ENCODE measurements at regions not wholly inside any gene's neighbourhood (a gene's known extent, or its start where the extent isn't known, plus 50 kb on each side); places are given as distances from the start of the nearest gene placed in this dataset.

GRCh38 chr22:47280301-47280700 lies 517.9 kb downstream of the TBC1D22A start:
- H3K9ac ChIP-seq = no peak overlapping the region
- H3K79me2 ChIP-seq (ENCODE audit: insufficient read depth) = no peaks in the 10 kb centered on the region
- H3K36me3 ChIP-seq (ENCODE audit: low read depth) = no peaks in the 10 kb centered on the region
- in situ Hi-C loops (cut with MboI) = no loop called here
- no peak overlapping the region for H2AFZ ChIP-seq
- no peaks in the 10 kb centered on the region for H3K4me1 ChIP-seq (ENCODE audit: insufficient read depth)
- no peak overlapping the region for H3K4me3 ChIP-seq
- no peaks in the 10 kb centered on the region for H4K20me1 ChIP-seq (ENCODE audit: insufficient read depth)
- peaks cover 15% of the 10 kb centered on the region; the same call in 1 of the 2 replicates for H3K27me3 ChIP-seq (replicated peaks; ENCODE audit: insufficient read depth)
- 32% methylated on average over 6 of the region's 6 CpGs for WGBS, 2 experiments (ENCODE audit: low coverage in 1 of 2, low lambda C conversion rate in 2 of 2, missing lambda C conversion rate in 2 of 2)
- H3K9me2 ChIP-seq (ENCODE audit: insufficient read depth) = no peaks in the 10 kb centered on the region
- no peak overlapping the region for H3K4me2 ChIP-seq (ENCODE audit: unreplicated experiment)
- no peak overlapping the region for H3K27ac ChIP-seq
- H3K9me3 ChIP-seq (ENCODE audit: low read depth) = no peaks in the 10 kb centered on the region
- no peak for DNase-seq
- H3F3A ChIP-seq (ENCODE audit: insufficient read depth) = no peaks in the 10 kb centered on the region
- no peak for TF ChIP-seq EZH2phosphoT487 (IDR thresholded peaks at IDR 0.05; ENCODE audit: insufficient read depth, low read depth)
- no peak for TF ChIP-seq EZH2 (IDR thresholded peaks at IDR 0.05; ENCODE audit: insufficient read depth, poor library complexity, severe bottlenecking)

DNA sequence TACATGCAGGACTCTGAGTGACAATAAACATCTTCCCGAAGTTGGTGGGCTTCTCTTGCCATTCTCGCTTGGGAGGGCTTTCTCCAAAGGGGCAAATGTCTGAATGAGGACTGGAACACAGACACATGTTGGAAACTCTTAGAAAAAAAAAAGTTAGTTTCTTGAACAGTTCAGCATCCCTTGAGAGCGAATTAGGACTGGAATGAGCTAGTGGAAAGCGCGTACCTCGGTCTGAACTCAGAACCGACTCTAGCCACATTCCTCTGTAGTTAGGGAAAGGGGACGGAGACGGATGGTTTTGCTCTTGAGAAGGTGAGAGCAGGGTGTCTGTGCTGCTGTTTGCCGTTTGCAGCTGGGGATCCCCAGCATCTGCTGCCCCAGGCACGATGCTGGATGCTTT lies 517.3 kb downstream of the TBC1D22A start:
- H3K79me2 ChIP-seq (ENCODE audit: insufficient read depth) = no peaks in the 10 kb centered on the region
- no peaks in the 10 kb centered on the region for H3F3A ChIP-seq (ENCODE audit: insufficient read depth)
- no peaks in the 10 kb centered on the region for H4K20me1 ChIP-seq (ENCODE audit: insufficient read depth)
- H3K9me2 ChIP-seq (ENCODE audit: insufficient read depth) = no peaks in the 10 kb centered on the region
- no peak overlapping the region for H3K4me2 ChIP-seq (ENCODE audit: unreplicated experiment)
- peaks cover 15% of the 10 kb centered on the region; the same call in 1 of the 2 replicates for H3K27me3 ChIP-seq (replicated peaks; ENCODE audit: insufficient read depth)
- no peak overlapping the region for H3K27ac ChIP-seq
- in situ Hi-C loops (cut with MboI) = no loop called here
- TF ChIP-seq EZH2phosphoT487 (IDR thresholded peaks at IDR 0.05; ENCODE audit: insufficient read depth, low read depth) (no peak), EZH2 (IDR thresholded peaks at IDR 0.05; ENCODE audit: insufficient read depth, poor library complexity, severe bottlenecking) (no peak)
- no peak for DNase-seq
- H2AFZ ChIP-seq = no peak overlapping the region
- H3K36me3 ChIP-seq (ENCODE audit: low read depth) = no peaks in the 10 kb centered on the region
- no peaks in the 10 kb centered on the region for H3K4me1 ChIP-seq (ENCODE audit: insufficient read depth)
- WGBS, 2 experiments (ENCODE audit: low coverage in 1 of 2, low lambda C conversion rate in 2 of 2, missing lambda C conversion rate in 2 of 2) = 60 to 70% methylated on average over 9 to 11 of the region's 11 CpGs
- no peaks in the 10 kb centered on the region for H3K9me3 ChIP-seq (ENCODE audit: low read depth)
- no peak overlapping the region for H3K9ac ChIP-seq
- no peak overlapping the region for H3K4me3 ChIP-seq

GRCh38 chr22:47279337-47279736 lies 516.9 kb downstream of the TBC1D22A start:
- H3K27me3 ChIP-seq (replicated peaks; ENCODE audit: insufficient read depth) = peaks cover 15% of the 10 kb centered on the region; the same call in 1 of the 2 replicates
- no peak overlapping the region for H3K9ac ChIP-seq
- no peaks in the 10 kb centered on the region for H3K9me3 ChIP-seq (ENCODE audit: low read depth)
- TF ChIP-seq EZH2phosphoT487 (IDR thresholded peaks at IDR 0.05; ENCODE audit: insufficient read depth, low read depth) (no peak), EZH2 (IDR thresholded peaks at IDR 0.05; ENCODE audit: insufficient read depth, poor library complexity, severe bottlenecking) (no peak)
- no peaks in the 10 kb centered on the region for H3K4me1 ChIP-seq (ENCODE audit: insufficient read depth)
- H2AFZ ChIP-seq = no peak overlapping the region
- WGBS, 2 experiments (ENCODE audit: low coverage in 1 of 2, low lambda C conversion rate in 2 of 2, missing lambda C conversion rate in 2 of 2) = 78 to 81% methylated on average over 8 of the region's 8 CpGs
- no peaks in the 10 kb centered on the region for H3K36me3 ChIP-seq (ENCODE audit: low read depth)
- no peaks in the 10 kb centered on the region for H3K9me2 ChIP-seq (ENCODE audit: insufficient read depth)
- no peak overlapping the region for H3K4me3 ChIP-seq
- no peak overlapping the region for H3K27ac ChIP-seq
- H3K4me2 ChIP-seq (ENCODE audit: unreplicated experiment) = no peak overlapping the region
- no peaks in the 10 kb centered on the region for H3F3A ChIP-seq (ENCODE audit: insufficient read depth)
- H3K79me2 ChIP-seq (ENCODE audit: insufficient read depth) = no peaks in the 10 kb centered on the region
- no peak for DNase-seq
- no peaks in the 10 kb centered on the region for H4K20me1 ChIP-seq (ENCODE audit: insufficient read depth)
- in situ Hi-C loops (cut with MboI) = no loop called here

GRCh38 chr22:47278655-47279054 lies 516.2 kb downstream of the TBC1D22A start:
- Histone ChIP-seq H3F3A (ENCODE audit: insufficient read depth) (no peaks in the 10 kb centered on the region), H3K4me3 (no peak overlapping the region), H3K9me3 (ENCODE audit: low read depth) (no peaks in the 10 kb centered on the region), H2AFZ (no peak overlapping the region), H3K27me3 (replicated peaks; ENCODE audit: insufficient read depth) (peaks cover 15% of the 10 kb centered on the region; the same call in 1 of the 2 replicates), H3K79me2 (ENCODE audit: insufficient read depth) (no peaks in the 10 kb centered on the region), H3K36me3 (ENCODE audit: low read depth) (no peaks in the 10 kb centered on the region), H3K4me2 (ENCODE audit: unreplicated experiment) (no peak overlapping the region), H3K4me1 (ENCODE audit: insufficient read depth) (no peaks in the 10 kb centered on the region), H4K20me1 (ENCODE audit: insufficient read depth) (no peaks in the 10 kb centered on the region), H3K9me2 (ENCODE audit: insufficient read depth) (no peaks in the 10 kb centered on the region), H3K9ac (no peak overlapping the region), H3K27ac (no peak overlapping the region)
- in situ Hi-C loops (cut with MboI) = no loop called here
- no peak for TF ChIP-seq EZH2 (IDR thresholded peaks at IDR 0.05; ENCODE audit: insufficient read depth, poor library complexity, severe bottlenecking)
- TF ChIP-seq EZH2phosphoT487 (IDR thresholded peaks at IDR 0.05; ENCODE audit: insufficient read depth, low read depth) = no peak
- WGBS, 2 experiments (ENCODE audit: low coverage in 1 of 2, low lambda C conversion rate in 2 of 2, missing lambda C conversion rate in 2 of 2) = 77 to 78% methylated on average over 12 of the region's 12 CpGs
- no peak for DNase-seq

GRCh38 chr22:47277531-47277930 lies 515.1 kb downstream of the TBC1D22A start:
- in situ Hi-C loops (cut with MboI) = no loop called here
- H3K9me3 ChIP-seq (ENCODE audit: low read depth) = no peaks in the 10 kb centered on the region
- H3F3A ChIP-seq (ENCODE audit: insufficient read depth) = no peaks in the 10 kb centered on the region
- H3K4me3 ChIP-seq = no peak overlapping the region
- no peaks in the 10 kb centered on the region for H3K4me1 ChIP-seq (ENCODE audit: insufficient read depth)
- H3K9me2 ChIP-seq (ENCODE audit: insufficient read depth) = no peaks in the 10 kb centered on the region
- no peak for TF ChIP-seq EZH2 (IDR thresholded peaks at IDR 0.05; ENCODE audit: insufficient read depth, poor library complexity, severe bottlenecking)
- TF ChIP-seq EZH2phosphoT487 (IDR thresholded peaks at IDR 0.05; ENCODE audit: insufficient read depth, low read depth) = no peak
- H3K9ac ChIP-seq = no peak overlapping the region
- no peak overlapping the region for H3K27ac ChIP-seq
- 52 to 53% methylated on average over 9 of the region's 9 CpGs for WGBS, 2 experiments (ENCODE audit: low coverage in 1 of 2, low lambda C conversion rate in 2 of 2, missing lambda C conversion rate in 2 of 2)
- H4K20me1 ChIP-seq (ENCODE audit: insufficient read depth) = no peaks in the 10 kb centered on the region
- DNase-seq = no peak
- no peaks in the 10 kb centered on the region for H3K36me3 ChIP-seq (ENCODE audit: low read depth)
- H3K4me2 ChIP-seq (ENCODE audit: unreplicated experiment) = no peak overlapping the region
- no peaks in the 10 kb centered on the region for H3K79me2 ChIP-seq (ENCODE audit: insufficient read depth)
- peaks cover 15% of the 10 kb centered on the region; the same call in 1 of the 2 replicates for H3K27me3 ChIP-seq (replicated peaks; ENCODE audit: insufficient read depth)
- H2AFZ ChIP-seq = no peak overlapping the region
